CD4-positive, alpha-beta T cell treated with Interferon alpha-2 for 1 hour (primary cell): ENCODE measurements at regions not wholly inside any gene's neighbourhood (a gene's known extent, or its start where the extent isn't known, plus 50 kb on each side); places are given as distances from the start of the nearest gene placed in this dataset.
"Not testable (repeated sequence)": the region's sequence is repeated elsewhere in the genome, so short reads cannot be mapped to it uniquely, and the experiment has no call there.

Experiments used
- DNase-seq, 2 donors: peaks; one replicate each; pipeline ENCODE4 v3.0.0-alpha.2; 2020 to 2022

- no peak for DNase-seq
Measured at GRCh38 chr1:148385371-148386030, 97.6 kb downstream of the PPIAL4G start.

- no peak for DNase-seq
Measured at GRCh38 chr1:148383966-148384365, 99.1 kb downstream of the PPIAL4G start.

- no peak for DNase-seq
Measured at GRCh38 chr1:148379697-148380096, 103.4 kb downstream of the PPIAL4G start.

- DNase-seq = no peak
Measured at GRCh38 chr1:148379170-148379500, 104.0 kb downstream of the PPIAL4G start.

- DNase-seq = not testable (repeated sequence)
Measured at GRCh38 chr1:148377992-148378391, 105.1 kb downstream of the PPIAL4G start.

GRCh38 chr1:148377045-148377444 lies 106.1 kb downstream of the PPIAL4G start:
- DNase-seq = not testable (repeated sequence)

GRCh38 chr1:148374101-148374500 lies 109.0 kb downstream of the PPIAL4G start:
- DNase-seq = no peak

DNA sequence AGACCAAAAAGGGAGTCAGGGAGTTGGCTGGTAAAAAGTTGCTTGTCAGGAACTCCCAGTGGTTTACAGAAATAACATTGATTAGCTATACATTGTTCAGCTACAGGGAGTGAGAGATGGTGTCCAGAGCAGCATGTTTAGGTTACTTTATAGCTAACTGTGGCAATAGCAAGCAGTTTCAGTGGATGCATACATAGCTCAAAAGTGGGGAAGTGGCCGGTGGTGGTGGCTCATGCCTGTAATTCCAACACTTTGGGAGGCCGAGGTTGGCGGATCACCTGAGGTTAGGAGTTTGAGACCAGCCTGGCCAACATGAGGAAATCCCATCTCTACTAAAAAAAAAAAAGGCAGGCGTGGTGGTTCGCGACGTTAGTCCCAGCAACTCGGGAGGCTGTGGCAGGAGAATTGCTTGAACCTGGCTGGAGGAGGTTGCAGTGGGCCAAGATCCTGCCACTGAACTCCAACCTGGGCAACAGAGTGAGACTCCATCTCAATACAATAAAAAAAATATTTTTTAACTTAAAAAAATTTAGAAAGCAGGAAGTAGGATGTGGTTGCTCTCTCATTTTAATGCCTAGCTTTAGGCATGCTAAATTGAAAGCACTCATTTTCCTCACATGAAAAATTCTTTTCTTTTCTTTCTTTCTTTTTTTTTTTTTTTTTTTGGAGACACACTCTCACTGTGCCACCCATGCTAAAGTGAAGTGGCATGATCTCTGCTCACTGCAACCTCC lies 109.7 kb downstream of the PPIAL4G start:
- DNase-seq = peak in 1 of 2 donors; percentile 39

- peak; percentile 61 to 83 for DNase-seq
Measured at GRCh38 chr1:148372731-148373130, 110.4 kb downstream of the PPIAL4G start.

DNA sequence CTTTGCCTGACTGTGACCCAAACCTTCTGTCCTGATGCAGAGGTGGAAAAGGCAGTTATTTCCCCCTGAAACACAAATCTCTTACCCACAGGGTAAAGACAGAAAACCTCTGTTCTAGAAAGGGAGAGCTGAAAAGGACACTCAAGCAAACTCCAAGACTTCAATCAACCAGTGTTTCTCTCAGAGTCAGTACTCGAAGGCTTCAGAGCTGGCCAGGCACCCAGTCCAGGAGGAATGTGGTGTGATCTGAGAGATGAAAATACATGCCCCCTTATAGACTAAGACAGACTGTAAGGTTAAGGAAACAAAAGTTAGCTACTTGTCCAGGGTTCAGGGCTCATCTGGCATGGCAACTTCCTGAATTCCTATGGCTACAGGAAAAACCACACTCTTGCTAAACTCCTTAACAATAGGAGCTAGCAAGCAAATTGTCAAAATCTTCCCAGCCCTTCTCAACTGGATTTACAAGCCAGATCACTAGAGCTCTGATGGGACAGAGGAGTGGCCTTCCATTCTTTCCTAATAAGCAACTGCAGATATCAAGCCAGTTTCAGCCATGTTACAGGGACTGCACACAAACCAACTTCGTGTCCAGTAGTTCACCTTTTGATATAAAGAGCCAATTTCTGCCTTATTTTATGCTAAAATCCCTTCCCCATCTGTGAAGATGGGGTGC lies 110.9 kb downstream of the PPIAL4G start:
- not testable (repeated sequence) for DNase-seq

- DNase-seq = peak; percentile 82 to 87
Measured at GRCh38 chr1:148371551-148371994, 111.5 kb downstream of the PPIAL4G start.

DNA sequence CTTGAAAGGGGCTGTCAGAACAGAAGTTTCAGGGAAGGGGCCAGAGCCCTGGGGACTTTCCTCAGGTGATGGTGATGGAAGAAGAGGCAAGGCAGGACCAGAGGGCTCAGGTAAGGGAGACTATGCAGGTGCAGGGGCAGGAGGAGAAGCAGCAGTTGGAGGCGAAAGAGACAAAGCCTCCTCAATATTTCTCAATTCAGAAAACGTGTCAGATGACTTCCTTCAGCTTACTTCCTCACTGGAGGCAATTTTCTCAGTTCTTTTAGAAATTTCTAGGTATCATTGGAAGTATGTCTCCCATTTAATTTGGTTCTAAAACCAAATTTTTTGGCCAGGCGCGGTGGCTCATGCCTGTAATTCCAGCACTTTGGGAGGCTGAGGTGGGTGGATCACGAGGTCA lies 112.4 kb downstream of the PPIAL4G start:
- not testable (repeated sequence) for DNase-seq

DNA sequence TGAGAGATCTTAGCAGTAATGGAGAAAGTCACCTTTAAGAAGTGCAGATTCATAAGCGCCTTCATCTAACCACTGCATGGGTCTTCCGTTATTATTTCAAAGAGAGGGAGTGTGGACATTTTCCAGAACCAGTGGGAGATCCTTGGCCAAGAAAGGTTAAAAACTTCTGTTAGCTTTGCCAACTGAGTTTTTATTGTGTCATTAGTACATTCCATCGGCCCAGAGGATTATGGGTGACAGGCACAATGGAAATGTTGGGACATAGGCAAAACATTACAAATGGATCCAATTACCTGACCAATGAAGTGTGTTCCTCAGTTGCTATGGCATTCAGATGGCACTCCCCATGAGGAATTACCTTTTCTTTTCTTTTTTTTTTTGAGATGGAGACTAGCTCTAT lies 115.5 kb downstream of the PPIAL4G start:
- no peak for DNase-seq

GRCh38 chr1:148366136-148366753 lies 116.9 kb downstream of the PPIAL4G start:
- DNase-seq = not testable (repeated sequence)

DNA sequence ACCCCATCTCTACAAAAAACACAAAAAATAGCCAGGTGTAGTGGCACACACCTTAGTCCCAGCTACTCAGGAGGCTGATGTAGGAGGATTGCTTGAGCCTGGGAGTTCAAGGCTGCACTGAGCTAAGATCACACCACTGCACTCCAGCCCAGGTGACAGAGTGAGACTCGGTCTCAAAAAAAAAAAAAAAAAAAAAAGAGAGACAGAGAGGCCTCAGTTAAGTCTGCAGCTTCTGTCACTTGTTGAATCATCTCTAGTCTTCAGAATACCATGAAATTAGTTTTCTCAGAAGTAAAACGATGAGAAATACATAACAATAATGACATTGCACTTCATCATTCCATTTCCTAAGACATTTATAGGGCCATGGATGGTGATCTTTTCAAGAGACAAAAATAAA lies 118.0 kb downstream of the PPIAL4G start:
- not testable (repeated sequence) for DNase-seq

DNA sequence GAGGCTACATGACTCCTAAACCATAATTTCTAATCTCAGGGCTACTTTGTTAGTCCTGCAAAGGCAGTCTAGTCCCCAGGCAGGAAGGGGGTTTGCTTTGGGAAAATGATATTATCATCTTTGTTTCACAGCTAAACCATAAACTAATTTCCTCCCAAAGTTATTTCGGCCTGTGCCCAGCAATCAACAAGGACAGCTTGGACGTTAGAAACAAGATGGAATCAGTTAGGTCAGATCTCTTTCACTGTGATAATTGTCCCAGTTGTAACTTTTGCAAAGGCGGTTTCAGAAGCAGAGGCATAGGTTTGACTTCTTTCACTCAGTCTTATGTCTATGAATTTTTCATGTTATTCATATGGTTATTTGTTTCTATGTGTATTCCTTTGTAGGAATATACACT lies 119.1 kb downstream of the PPIAL4G start:
- DNase-seq = not testable (repeated sequence)

GRCh38 chr1:148363439-148363810 lies 119.7 kb downstream of the PPIAL4G start:
- peak in 1 of 2 donors; percentile 19 for DNase-seq

DNA sequence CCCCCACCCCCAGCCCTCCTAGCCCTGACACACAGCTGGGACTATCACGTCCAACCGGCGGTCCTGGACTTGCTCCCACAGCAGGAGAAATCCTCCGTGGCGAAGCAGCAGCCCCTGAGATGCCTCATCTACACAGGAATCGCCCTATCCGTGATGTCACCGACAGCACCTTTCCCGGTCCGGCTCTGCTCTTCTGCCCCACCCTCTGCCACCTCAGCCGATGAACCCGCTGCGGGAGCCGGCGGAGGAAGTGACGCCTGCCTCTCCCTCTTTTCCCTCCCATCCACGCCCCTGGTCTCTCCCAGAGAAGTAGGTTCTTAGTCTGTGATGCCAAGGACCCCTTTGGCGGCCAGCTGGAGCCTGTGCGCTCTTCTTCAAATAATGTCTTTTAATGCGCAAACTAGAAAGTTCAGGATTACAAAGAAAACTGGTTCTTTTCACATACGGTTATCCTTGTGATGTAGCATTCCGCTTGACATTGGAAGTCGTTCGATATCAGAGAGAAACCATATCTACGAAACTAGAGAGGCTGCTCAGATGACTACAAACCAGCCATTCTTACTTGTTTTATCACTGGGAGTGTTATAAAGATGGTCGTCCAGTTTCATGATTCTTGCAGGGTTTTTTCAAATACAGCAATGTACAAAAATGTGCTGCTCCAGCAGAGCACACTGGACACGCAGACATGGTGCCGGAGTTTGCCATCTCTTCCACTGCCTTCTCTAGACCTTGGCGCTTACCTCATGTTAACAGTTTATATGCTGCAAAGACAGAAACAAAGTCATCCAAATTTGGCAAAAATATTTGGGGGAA lies 120.3 kb downstream of the PPIAL4G start:
- peak; percentile 12 to 41 for DNase-seq

DNA sequence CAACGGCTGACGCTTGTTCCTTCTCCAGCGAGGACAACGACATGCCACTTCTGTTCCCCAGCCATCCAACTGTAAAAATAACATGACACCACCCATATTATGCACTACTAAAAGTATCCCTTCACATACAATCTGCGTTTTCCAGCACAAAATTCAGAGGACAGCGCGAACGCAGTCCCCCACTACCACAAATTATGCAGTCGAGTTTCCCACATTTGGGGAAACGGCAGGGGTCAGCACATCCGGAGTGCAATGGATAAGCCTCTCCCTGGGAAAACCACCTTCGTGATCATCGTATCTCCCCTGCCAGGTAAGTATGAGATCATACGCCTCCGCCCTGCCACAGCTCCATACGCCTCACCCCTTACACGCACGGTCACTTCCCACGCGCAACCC lies 120.9 kb downstream of the PPIAL4G start:
- peak in 1 of 2 donors; percentile 13 for DNase-seq

DNA sequence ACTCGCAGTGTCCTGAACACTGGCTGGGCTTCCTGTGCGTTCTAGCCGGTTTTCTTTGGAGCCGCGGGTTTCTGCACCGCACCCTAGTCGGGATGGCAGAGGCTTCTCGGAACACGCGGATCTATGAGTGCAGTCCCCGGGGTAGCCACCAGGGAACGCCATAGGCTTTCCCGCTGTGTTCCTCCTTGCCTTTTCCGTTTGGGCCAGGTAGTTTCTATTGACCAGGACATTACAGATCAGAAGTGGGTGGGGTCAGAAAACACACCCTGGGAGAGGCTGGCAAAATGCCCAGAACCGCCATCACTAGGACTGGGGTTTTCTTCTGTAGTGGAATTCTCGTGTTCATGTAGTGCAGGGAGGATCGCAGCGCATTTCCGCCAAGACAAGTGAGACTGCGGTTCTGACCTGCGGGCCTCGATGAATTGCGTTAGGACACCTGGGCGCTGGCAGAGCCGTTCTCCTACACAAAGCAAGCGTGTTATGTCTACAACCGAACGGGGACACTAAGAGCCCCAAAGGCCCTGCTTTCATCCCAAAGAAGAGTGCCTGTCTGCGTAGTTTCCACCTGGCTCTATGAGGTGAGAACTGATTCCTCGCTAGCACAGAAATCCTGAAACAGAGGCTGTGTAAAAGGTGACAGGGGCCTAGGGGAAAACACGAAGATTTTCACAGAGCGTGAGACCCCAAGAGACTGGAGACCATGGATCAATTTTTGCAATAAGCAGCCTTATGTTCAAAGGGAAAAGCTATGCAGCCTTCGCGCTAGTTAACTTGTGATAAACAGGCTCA lies 121.5 kb downstream of the PPIAL4G start:
- DNase-seq = peak; percentile 30 to 71

- no peak for DNase-seq
Measured at GRCh38 chr1:148357037-148357436, 126.1 kb downstream of the PPIAL4G start.

GRCh38 chr1:148355976-148356375 lies 127.1 kb downstream of the PPIAL4G start:
- no peak for DNase-seq
